NCI-H69 (cell line): ENCODE measurements at regions not wholly inside any gene's neighbourhood (a gene's known extent, or its start where the extent isn't known, plus 50 kb on each side); places are given as distances from the start of the nearest gene placed in this dataset.
"Not testable (repeated sequence)": the region's sequence is repeated elsewhere in the genome, so short reads cannot be mapped to it uniquely, and the experiment has no call there.

ENCODE experiments used
- DNase-seq: peaks from one replicate; lab custom pipeline; 2025; lab: John Stamatoyannopoulos, UW

GRCh38 chr1:149700220-149700619 lies 82.3 kb upstream of the FCGR1A start:
- DNase-seq = not testable (repeated sequence)

- DNase-seq = not testable (repeated sequence)
Measured at GRCh38 chr1:149700677-149701567, 81.6 kb upstream of the FCGR1A start.

GRCh38 chr1:149708192-149708853 lies 74.2 kb upstream of the FCGR1A start:
- DNase-seq = peak; percentile 57

GRCh38 chr1:149711651-149712050 lies 70.8 kb upstream of the FCGR1A start:
- DNase-seq = not testable (repeated sequence)

- peak; percentile 62 for DNase-seq
Measured at GRCh38 chr1:149712154-149712927, 70.2 kb upstream of the FCGR1A start.

GRCh38 chr1:149713513-149713912 lies 69.0 kb upstream of the FCGR1A start:
- not testable (repeated sequence) for DNase-seq

- not testable (repeated sequence) for DNase-seq
Measured at GRCh38 chr1:149713952-149714351, 68.5 kb upstream of the FCGR1A start.

GRCh38 chr1:149724618-149725302 lies 57.7 kb upstream of the FCGR1A start:
- not testable (repeated sequence) for DNase-seq

GRCh38 chr1:149726688-149727087 lies 55.8 kb upstream of the FCGR1A start:
- not testable (repeated sequence) for DNase-seq

GRCh38 chr1:149728598-149728997 lies 53.9 kb upstream of the FCGR1A start:
- not testable (repeated sequence) for DNase-seq
